ENCODE measurements at regions not wholly inside any gene's neighbourhood (a gene's known extent, or its start where the extent isn't known, plus 50 kb on each side); places are given as distances from the start of the nearest gene placed in this dataset.

- TF ChIP-seq, protein P1, sequence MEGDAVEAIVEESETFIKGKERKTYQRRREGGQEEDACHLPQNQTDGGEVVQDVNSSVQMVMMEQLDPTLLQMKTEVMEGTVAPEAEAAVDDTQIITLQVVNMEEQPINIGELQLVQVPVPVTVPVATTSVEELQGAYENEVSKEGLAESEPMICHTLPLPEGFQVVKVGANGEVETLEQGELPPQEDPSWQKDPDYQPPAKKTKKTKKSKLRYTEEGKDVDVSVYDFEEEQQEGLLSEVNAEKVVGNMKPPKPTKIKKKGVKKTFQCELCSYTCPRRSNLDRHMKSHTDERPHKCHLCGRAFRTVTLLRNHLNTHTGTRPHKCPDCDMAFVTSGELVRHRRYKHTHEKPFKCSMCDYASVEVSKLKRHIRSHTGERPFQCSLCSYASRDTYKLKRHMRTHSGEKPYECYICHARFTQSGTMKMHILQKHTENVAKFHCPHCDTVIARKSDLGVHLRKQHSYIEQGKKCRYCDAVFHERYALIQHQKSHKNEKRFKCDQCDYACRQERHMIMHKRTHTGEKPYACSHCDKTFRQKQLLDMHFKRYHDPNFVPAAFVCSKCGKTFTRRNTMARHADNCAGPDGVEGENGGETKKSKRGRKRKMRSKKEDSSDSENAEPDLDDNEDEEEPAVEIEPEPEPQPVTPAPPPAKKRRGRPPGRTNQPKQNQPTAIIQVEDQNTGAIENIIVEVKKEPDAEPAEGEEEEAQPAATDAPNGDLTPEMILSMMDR (IDR thresholded peaks at IDR 0.05; ENCODE audit: low read depth, low read length): no peak
- TF ChIP-seq EZH2phosphoT487 (IDR thresholded peaks at IDR 0.05; ENCODE audit: low read depth): no peak
These were observed 81.4 kb upstream of the CHD2 start for GRCh38 chr15:92818651-92819277.

All from OCI-LY3 (cell line).